SK-N-SH (cell line): ENCODE measurements at regions not wholly inside any gene's neighbourhood (a gene's known extent, or its start where the extent isn't known, plus 50 kb on each side); places are given as distances from the start of the nearest gene placed in this dataset.
A peak's percentile ranks its signal among the peaks of the same experiment; 100 is the strongest.

Source experiments
- CTCF ChIA-PET: fragments of 300-600, 350-600 bp; formaldehyde crosslinking; extraction: SDS; loops from one replicate; lab custom pipeline; 2021; lab: Yijun Ruan, JAX
- POLR2A ChIA-PET: fragments of 350-600 bp; sonication (Branson Sonifier 250); formaldehyde crosslinking; extraction: SDS; loops from one replicate; lab custom pipeline; 2020; ENCODE audit warnings: antibody characterized with exemption, inconsistent platforms; lab: Yijun Ruan, JAX
- DNase-seq: peaks from one replicate; pipeline ENCODE4 v3.0.0; 2012
- H2AFZ ChIP-seq: fragments of 200-600 bp; sonication (generic); 2 replicates; pipeline ENCODE4 v1.8.1; 2016; ENCODE audit warnings: antibody characterized with exemption, mild to moderate bottlenecking, low read depth
- H3F3A ChIP-seq: fragments of 200-600 bp; sonication (generic); replicated peaks from 2 replicates; pipeline ENCODE3; 2016; ENCODE audit warnings: antibody characterized with exemption, mild to moderate bottlenecking; ENCODE audit not compliant: insufficient read depth
- H3K27ac ChIP-seq, 2 experiments: fragments of 200-500 bp in 1 of 2; fragments of 200-600 bp in 1 of 2; sonication (Bioruptor generic) in 1 of 2; sonication (generic), shearing (Covaris generic) in 1 of 2; 2 replicates each; pipeline versions ENCODE4 v1.5.1 to v1.6.1; 2014 to 2016; ENCODE audit warnings: low read depth in 2 of 2, inconsistent platforms in 1 of 2, low read length in 1 of 2, mild to moderate bottlenecking in 1 of 2, mixed read lengths in 1 of 2
- H3K27me3 ChIP-seq: fragments of 200-600 bp; sonication (generic), shearing (Covaris generic); 2 replicates; pipeline ENCODE4 v1.6.1; 2016; ENCODE audit warnings: mixed run types; ENCODE audit not compliant: insufficient read depth
- H3K36me3 ChIP-seq, 2 experiments: fragments of 200-500 bp in 1 of 2; fragments of 200-600 bp in 1 of 2; sonication (Bioruptor generic) in 1 of 2; sonication (generic) in 1 of 2; replicated peaks in 1 of 2; 2 replicates each; pipeline versions ENCODE3 to v1.5.1; 2014 to 2016; ENCODE audit warnings: low read length in 1 of 2, mild to moderate bottlenecking in 1 of 2; ENCODE audit not compliant: insufficient read depth in 2 of 2, control insufficient read depth in 1 of 2
- H3K4me1 ChIP-seq, 2 experiments: fragments of 200-500 bp in 1 of 2; fragments of 200-600 bp in 1 of 2; sonication (Bioruptor generic) in 1 of 2; sonication (generic), shearing (Covaris generic) in 1 of 2; 2 replicates each; pipeline versions ENCODE4 v1.5.1 to v1.6.1; 2014 to 2016; ENCODE audit warnings: low read depth in 1 of 2, low read length in 1 of 2, mixed run types in 1 of 2; ENCODE audit not compliant: insufficient read depth in 2 of 2, control insufficient read depth in 1 of 2
- H3K4me2 ChIP-seq: fragments of 200-600 bp; sonication (generic), shearing (Covaris generic); 2 replicates; pipeline ENCODE4 v1.6.1; 2017; ENCODE audit warnings: mixed run types
- H3K4me3 ChIP-seq, 2 experiments: fragments of 200-500 bp in 1 of 2; fragments of 200-600 bp in 1 of 2; sonication (Bioruptor generic) in 1 of 2; sonication (generic), shearing (Covaris generic) in 1 of 2; 2 replicates each; pipeline versions ENCODE4 v1.5.1 to v1.8.1; 2014 to 2016; ENCODE audit warnings: low read depth in 2 of 2, inconsistent platforms in 1 of 2, low read length in 1 of 2, mild to moderate bottlenecking in 1 of 2, mixed read lengths in 1 of 2, moderate library complexity in 1 of 2
- H3K79me2 ChIP-seq: fragments of 200-600 bp; sonication (generic); 2 replicates; pipeline ENCODE4 v1.8.1; 2017; ENCODE audit warnings: mild to moderate bottlenecking; ENCODE audit not compliant: insufficient read depth
- H3K9ac ChIP-seq: fragments of 200-600 bp; sonication (generic); 2 replicates; pipeline ENCODE4 v1.6.1; 2017; ENCODE audit warnings: mixed run types
- H3K9me2 ChIP-seq: fragments of 200-600 bp; sonication (generic); 2 replicates; pipeline ENCODE4 v1.6.1; 2017; ENCODE audit warnings: mixed run types
- H3K9me3 ChIP-seq: fragments of 200-600 bp; sonication (generic); 2 replicates; pipeline ENCODE4 v1.6.1; 2017; ENCODE audit warnings: mixed run types, mild to moderate bottlenecking, moderate library complexity
- H4K20me1 ChIP-seq: fragments of 200-600 bp; sonication (generic); 2 replicates; pipeline ENCODE4 v1.6.1; 2017; ENCODE audit warnings: mild to moderate bottlenecking, mixed run types; ENCODE audit not compliant: insufficient read depth
- CHD2 ChIP-seq: fragments of 150-350 bp; IDR thresholded peaks from 2 replicates; pipeline ENCODE4 v1.6.1; 2018; ENCODE audit warnings: low read length; ENCODE audit not compliant: partially characterized antibody
- FOSL2 ChIP-seq: IDR thresholded peaks from 2 replicates; pipeline ENCODE4 v1.4.0; 2012; ENCODE audit warnings: low read depth, mild to moderate bottlenecking, moderate library complexity, borderline replicate concordance
- FOXM1 ChIP-seq: IDR thresholded peaks from 2 replicates; pipeline ENCODE4 v1.4.0; 2012; ENCODE audit warnings: low read depth, mild to moderate bottlenecking
- GABPA ChIP-seq: IDR thresholded peaks from 2 replicates; pipeline ENCODE4 v1.4.0; 2012; ENCODE audit warnings: low read depth, mild to moderate bottlenecking
- NFIC ChIP-seq: IDR thresholded peaks from 2 replicates; pipeline ENCODE4 v1.4.0; 2012; ENCODE audit warnings: borderline replicate concordance
- WGBS: methylation state at CpG from one replicate; pipeline ENCODE4 v1.1.6; 2017; ENCODE audit warnings: low lambda C conversion rate; 5-methylcytosine and 5-hydroxymethylcytosine counted together
- small RNA-seq, 7 experiments: library from RNA; depleted of rRNA; stranded (forward); fragments of <200 nt; gene quantifications; one replicate each; pipeline ENCODE3, GENCODE V24; 2012
- TF ChIP-seq, protein P1 (sequence below): IDR thresholded peaks from 2 replicates; pipeline ENCODE4 v1.6.1; 2012; ENCODE audit warnings: mild to moderate bottlenecking, low read depth, low read length, moderate library complexity

DNA sequence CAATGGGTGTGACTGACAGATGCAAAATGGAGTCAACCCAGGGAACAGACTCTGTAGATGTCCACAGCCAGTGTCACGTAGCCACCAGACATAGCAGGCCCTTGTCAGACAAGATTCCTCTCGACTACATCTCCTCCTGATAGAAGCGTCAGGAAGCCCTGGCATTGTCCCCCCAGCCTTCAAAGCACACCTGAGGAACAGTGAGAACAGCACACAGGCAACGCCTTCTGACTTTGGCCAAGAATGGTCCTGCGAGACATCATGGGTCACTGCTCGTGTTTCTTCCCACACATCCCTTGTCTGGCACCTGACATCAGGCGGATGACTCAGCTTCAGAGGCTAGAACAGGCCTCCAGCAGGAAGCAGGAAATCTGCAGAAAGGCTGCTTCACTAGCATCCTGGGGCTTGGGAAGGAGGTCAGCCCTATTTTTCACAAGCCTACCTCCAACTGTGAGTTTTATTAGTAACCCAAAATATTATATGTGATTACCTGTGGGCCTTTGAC, 52.8 kb upstream of the GPR26 start:
- Histone ChIP-seq H3K9ac (no peak overlapping the region), H3K27ac (no peak overlapping the region)
- POLR2A ChIA-PET: no interaction called here
- TF ChIP-seq FOSL2 (no peak), NFIC (no peak), FOXM1 (no peak), GABPA (no peak)
- TF ChIP-seq, all 33 proteins: peak for 0
- Histone ChIP-seq H3K4me2 (no peak overlapping the region), H3K4me1 (no peaks in the 10 kb centered on the region), H4K20me1 (no peaks in the 10 kb centered on the region), H3K9me3 (no peaks in the 10 kb centered on the region), H3K79me2 (no peaks in the 10 kb centered on the region), H3K36me3 (no peaks in the 10 kb centered on the region), H3F3A (no peaks in the 10 kb centered on the region), H3K4me3 (no peak overlapping the region), H3K9me2 (no peaks in the 10 kb centered on the region), H2AFZ (no peak overlapping the region), H3K27me3 (no peaks in the 10 kb centered on the region)
- 18% methylated on average over 7 of the region's 7 CpGs for WGBS
- CTCF ChIA-PET: interaction anchor here (1.6 to 1.9 kb wide), 2 partner anchors 354 to 570 kb away, joined by 3 to 5 read pairs; no protein-coding TSS in a partner anchor
- DNase-seq: no peak

DNA sequence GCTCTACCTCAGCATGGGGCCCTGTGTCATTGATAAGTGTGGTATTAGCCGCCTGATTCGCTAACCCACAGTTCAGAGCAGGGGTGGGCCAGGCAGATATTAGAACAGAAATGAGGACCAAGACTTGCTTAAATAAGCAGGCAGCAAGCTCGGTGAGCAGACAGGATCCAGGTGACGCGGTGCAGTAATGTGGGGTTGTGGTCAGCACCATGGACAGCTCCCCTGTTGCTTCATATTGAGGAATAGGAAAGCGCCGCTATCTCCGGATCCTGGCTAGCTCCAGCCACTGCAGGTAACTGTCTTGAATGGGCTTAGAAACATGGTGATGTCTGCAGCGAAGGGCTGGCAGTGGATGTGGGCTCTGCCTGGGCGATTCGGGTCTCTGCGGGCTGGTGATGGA, 51.3 kb upstream of the GPR26 start:
- H3K9me2 ChIP-seq: no peaks in the 10 kb centered on the region
- WGBS: 68% methylated on average over 12 of the region's 12 CpGs
- H3K9me3 ChIP-seq: no peaks in the 10 kb centered on the region
- TF ChIP-seq CHD2: no peak
- TF ChIP-seq, protein P1, sequence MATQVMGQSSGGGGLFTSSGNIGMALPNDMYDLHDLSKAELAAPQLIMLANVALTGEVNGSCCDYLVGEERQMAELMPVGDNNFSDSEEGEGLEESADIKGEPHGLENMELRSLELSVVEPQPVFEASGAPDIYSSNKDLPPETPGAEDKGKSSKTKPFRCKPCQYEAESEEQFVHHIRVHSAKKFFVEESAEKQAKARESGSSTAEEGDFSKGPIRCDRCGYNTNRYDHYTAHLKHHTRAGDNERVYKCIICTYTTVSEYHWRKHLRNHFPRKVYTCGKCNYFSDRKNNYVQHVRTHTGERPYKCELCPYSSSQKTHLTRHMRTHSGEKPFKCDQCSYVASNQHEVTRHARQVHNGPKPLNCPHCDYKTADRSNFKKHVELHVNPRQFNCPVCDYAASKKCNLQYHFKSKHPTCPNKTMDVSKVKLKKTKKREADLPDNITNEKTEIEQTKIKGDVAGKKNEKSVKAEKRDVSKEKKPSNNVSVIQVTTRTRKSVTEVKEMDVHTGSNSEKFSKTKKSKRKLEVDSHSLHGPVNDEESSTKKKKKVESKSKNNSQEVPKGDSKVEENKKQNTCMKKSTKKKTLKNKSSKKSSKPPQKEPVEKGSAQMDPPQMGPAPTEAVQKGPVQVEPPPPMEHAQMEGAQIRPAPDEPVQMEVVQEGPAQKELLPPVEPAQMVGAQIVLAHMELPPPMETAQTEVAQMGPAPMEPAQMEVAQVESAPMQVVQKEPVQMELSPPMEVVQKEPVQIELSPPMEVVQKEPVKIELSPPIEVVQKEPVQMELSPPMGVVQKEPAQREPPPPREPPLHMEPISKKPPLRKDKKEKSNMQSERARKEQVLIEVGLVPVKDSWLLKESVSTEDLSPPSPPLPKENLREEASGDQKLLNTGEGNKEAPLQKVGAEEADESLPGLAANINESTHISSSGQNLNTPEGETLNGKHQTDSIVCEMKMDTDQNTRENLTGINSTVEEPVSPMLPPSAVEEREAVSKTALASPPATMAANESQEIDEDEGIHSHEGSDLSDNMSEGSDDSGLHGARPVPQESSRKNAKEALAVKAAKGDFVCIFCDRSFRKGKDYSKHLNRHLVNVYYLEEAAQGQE: peak; percentile 86
- TF ChIP-seq NFIC: no peak
- TF ChIP-seq, all 33 proteins: peak for 1
- Histone ChIP-seq H4K20me1 (no peaks in the 10 kb centered on the region), H3K9ac (no peak overlapping the region), H2AFZ (no peak overlapping the region), H3K4me2 (no peak overlapping the region), H3K36me3 (no peaks in the 10 kb centered on the region), H3K27me3 (no peaks in the 10 kb centered on the region), H3K4me3 (no peak overlapping the region), H3K79me2 (no peaks in the 10 kb centered on the region), H3K27ac (no peak overlapping the region), H3K4me1 (no peaks in the 10 kb centered on the region), H3F3A (no peaks in the 10 kb centered on the region)
- POLR2A ChIA-PET: no interaction called here
- no peak for DNase-seq
- CTCF ChIA-PET: interaction anchor here (1.2 to 1.9 kb wide), 2 partner anchors 33 to 352 kb away, joined by 3 to 5 read pairs; no protein-coding TSS in a partner anchor

Small RNAs in the stretch of these regions (small RNA-seq; reads per million reads assigned to genes)
- 0 reads per million in 7 experiments for gene AL160290.3
